Glomerular visceral epithelial cell (primary cell): ENCODE measurements at regions not wholly inside any gene's neighbourhood (a gene's known extent, or its start where the extent isn't known, plus 50 kb on each side); places are given as distances from the start of the nearest gene placed in this dataset.
"Not testable (repeated sequence)": the region's sequence is repeated elsewhere in the genome, so short reads cannot be mapped to it uniquely, and the experiment has no call there.

Experiments used
- DNase-seq: peaks from one replicate; pipeline ENCODE4 v3.0.0-alpha.2; 2016; ENCODE audit errors: extremely low spot score

- DNase-seq, result no peak
Measured at GRCh38 chr5:116709082-116709481, 134.5 kb upstream of the SEMA6A start.

- not testable (repeated sequence) for DNase-seq
Measured at GRCh38 chr5:116705121-116705519, 130.5 kb upstream of the SEMA6A start.

- DNase-seq, result no peak
Measured at GRCh38 chr5:116703941-116704340, 129.3 kb upstream of the SEMA6A start.

- DNase-seq, result no peak
Measured at GRCh38 chr5:116703328-116703727, 128.7 kb upstream of the SEMA6A start.

- no peak for DNase-seq
Measured at GRCh38 chr5:116702776-116703175, 128.2 kb upstream of the SEMA6A start.

- no peak for DNase-seq
Measured at GRCh38 chr5:116699332-116699731, 124.7 kb upstream of the SEMA6A start.

- DNase-seq, result no peak
Measured at GRCh38 chr5:116696366-116696765, 121.7 kb upstream of the SEMA6A start.

GRCh38 chr5:116695681-116696080 lies 121.1 kb upstream of the SEMA6A start:
- no peak for DNase-seq

- no peak for DNase-seq
Measured at GRCh38 chr5:116686438-116686837, 111.8 kb upstream of the SEMA6A start.

GRCh38 chr5:116685931-116686330 lies 111.3 kb upstream of the SEMA6A start:
- no peak for DNase-seq

GRCh38 chr5:116685069-116685468 lies 110.4 kb upstream of the SEMA6A start:
- no peak for DNase-seq

- DNase-seq, result no peak
Measured at GRCh38 chr5:116681334-116682013, 106.9 kb upstream of the SEMA6A start.

- DNase-seq, result no peak
Measured at GRCh38 chr5:116675626-116675910, 100.9 kb upstream of the SEMA6A start.

GRCh38 chr5:116674881-116675625 lies 100.4 kb upstream of the SEMA6A start:
- no peak for DNase-seq

GRCh38 chr5:116673453-116673852 lies 98.8 kb upstream of the SEMA6A start:
- no peak for DNase-seq

GRCh38 chr5:116672203-116672602 lies 97.6 kb upstream of the SEMA6A start:
- DNase-seq, result no peak

GRCh38 chr5:116671211-116671736 lies 96.7 kb upstream of the SEMA6A start:
- DNase-seq, result no peak

GRCh38 chr5:116669261-116670031 lies 94.8 kb upstream of the SEMA6A start:
- no peak for DNase-seq

- no peak for DNase-seq
Measured at GRCh38 chr5:116668390-116668789, 93.8 kb upstream of the SEMA6A start.

- no peak for DNase-seq
Measured at GRCh38 chr5:116666901-116667300, 92.3 kb upstream of the SEMA6A start.

GRCh38 chr5:116664988-116665387 lies 90.4 kb upstream of the SEMA6A start:
- no peak for DNase-seq

GRCh38 chr5:116663081-116663480 lies 88.5 kb upstream of the SEMA6A start:
- DNase-seq, result no peak

- DNase-seq, result no peak
Measured at GRCh38 chr5:116661419-116661818, 86.8 kb upstream of the SEMA6A start.
